CD8-positive, alpha-beta memory T cell (primary cell): ENCODE measurements at regions not wholly inside any gene's neighbourhood (a gene's known extent, or its start where the extent isn't known, plus 50 kb on each side); places are given as distances from the start of the nearest gene placed in this dataset.

Experiments used
- CTCF ChIA-PET: fragments of 350-600 bp; sonication (Branson Sonifier 250); formaldehyde crosslinking; loops from one replicate; lab custom pipeline; 2021; ENCODE audit warnings: antibody characterized with exemption; lab: Charles Lee
- POLR2A ChIA-PET: fragments of 350-600 bp; sonication (Branson Sonifier 250); formaldehyde crosslinking; loops from one replicate; lab custom pipeline; 2021; ENCODE audit warnings: antibody characterized with exemption; lab: Charles Lee
- DNase-seq, 5 donors: peaks; one replicate each; pipeline versions ENCODE4 v3.0.0 to v3.0.0-alpha.2; 2020 to 2022; ENCODE audit warnings: mixed read lengths in 1 of 5
- H3K27ac ChIP-seq: one replicate; pipeline ENCODE4 v1.7.0; 2013; ENCODE audit warnings: low read depth, mild to moderate bottlenecking, low read length, moderate library complexity
- H3K27me3 ChIP-seq: 2 replicates; pipeline ENCODE4 v1.7.0; 2013; ENCODE audit warnings: low read length, mild to moderate bottlenecking; ENCODE audit not compliant: insufficient read depth, poor library complexity, severe bottlenecking
- H3K36me3 ChIP-seq: 2 replicates; pipeline ENCODE4 v1.7.0; 2013; ENCODE audit warnings: mild to moderate bottlenecking, low read length, moderate library complexity; ENCODE audit not compliant: insufficient read depth
- H3K4me1 ChIP-seq: 2 replicates; pipeline ENCODE4 v1.7.0; 2013; ENCODE audit warnings: mild to moderate bottlenecking, low read length, moderate library complexity; ENCODE audit not compliant: insufficient read depth
- H3K4me3 ChIP-seq: 2 replicates; pipeline ENCODE4 v1.7.0; 2013; ENCODE audit warnings: mild to moderate bottlenecking, low read length
- H3K9me3 ChIP-seq: 2 replicates; pipeline ENCODE4 v1.7.0; 2013; ENCODE audit warnings: mild to moderate bottlenecking, low read length
- H3K27ac Mint-ChIP-seq, 8 donors: one replicate each; pipeline ENCODE4 v1.8.0; 2020 to 2021; ENCODE audit warnings: mixed read lengths in 8 of 8, mild to moderate bottlenecking in 6 of 8, inconsistent platforms in 3 of 8, moderate library complexity in 3 of 8
- H3K27me3 Mint-ChIP-seq, 2 donors: one replicate each; pipeline ENCODE4 v1.8.0; 2020 to 2021; ENCODE audit warnings: mixed read lengths in 2 of 2, mild to moderate bottlenecking in 1 of 2, moderate library complexity in 1 of 2
- H3K36me3 Mint-ChIP-seq, 3 donors: one replicate each; pipeline ENCODE4 v1.8.0; 2020 to 2021; ENCODE audit warnings: mixed read lengths in 3 of 3, inconsistent platforms in 1 of 3, mild to moderate bottlenecking in 1 of 3
- H3K4me1 Mint-ChIP-seq, 3 donors: one replicate each; pipeline ENCODE4 v1.8.0; 2020 to 2021; ENCODE audit warnings: mixed read lengths in 3 of 3, inconsistent platforms in 1 of 3, mild to moderate bottlenecking in 1 of 3
- H3K4me3 Mint-ChIP-seq, 7 donors: one replicate each; pipeline ENCODE4 v1.8.0; 2020 to 2021; ENCODE audit warnings: mixed read lengths in 7 of 7, mild to moderate bottlenecking in 6 of 7, moderate library complexity in 4 of 7, inconsistent platforms in 2 of 7
- H3K9me3 Mint-ChIP-seq, 5 donors: one replicate each; pipeline ENCODE4 v1.8.0; 2020 to 2022; ENCODE audit warnings: mixed read lengths in 5 of 5, mild to moderate bottlenecking in 3 of 5, moderate library complexity in 2 of 5, inconsistent platforms in 1 of 5

GRCh38 chr18:2171840-2172625, 399.3 kb downstream of the METTL4 start:
- CTCF ChIA-PET: no interaction called here
- H3K9me3 Mint-ChIP-seq: peaks cover 0 to 2% (median 0%) of the 10 kb centered on the region in 5 donors
- no peak overlapping the region for H3K4me3 Mint-ChIP-seq
- no peaks in the 10 kb centered on the region for H3K36me3 Mint-ChIP-seq
- Histone ChIP-seq H3K4me3 (no peak overlapping the region), H3K9me3 (no peaks in the 10 kb centered on the region), H3K27me3 (no peaks in the 10 kb centered on the region), H3K27ac (no peak overlapping the region), H3K4me1 (no peaks in the 10 kb centered on the region), H3K36me3 (no peaks in the 10 kb centered on the region)
- H3K27me3 Mint-ChIP-seq: no peaks in the 10 kb centered on the region
- POLR2A ChIA-PET: no interaction called here
- H3K27ac Mint-ChIP-seq: no peak overlapping the region
- no peaks in the 10 kb centered on the region for H3K4me1 Mint-ChIP-seq
- no peak for DNase-seq

- no peak overlapping the region for H3K27ac Mint-ChIP-seq
- no peaks in the 10 kb centered on the region for H3K4me1 Mint-ChIP-seq
These were observed 398.4 kb downstream of the METTL4 start for GRCh38 chr18:2172881-2173280.

DNA sequence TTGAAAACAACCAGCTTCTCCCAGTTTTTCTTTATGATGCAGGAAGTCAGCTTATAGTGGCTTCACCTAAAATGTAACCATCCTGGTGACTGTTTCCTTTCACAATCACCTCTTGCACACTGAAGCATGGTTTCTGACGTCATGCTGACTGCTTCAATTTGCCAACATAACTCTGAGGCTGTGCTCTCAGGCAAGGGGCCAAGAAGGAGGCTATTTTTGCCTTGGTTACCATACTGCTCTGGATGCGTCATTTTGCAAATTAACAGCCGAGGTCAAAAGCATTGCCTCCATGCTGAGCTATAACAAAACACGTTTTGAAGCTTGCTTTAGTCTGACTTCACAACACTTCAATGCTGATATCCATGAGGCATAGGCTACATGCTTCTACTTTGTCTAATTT, 397.8 kb downstream of the METTL4 start:
- H3K27me3 Mint-ChIP-seq: no peaks in the 10 kb centered on the region
- H3K4me1 Mint-ChIP-seq: no peaks in the 10 kb centered on the region
- ChIA-PET POLR2A (no interaction called here), CTCF (no interaction called here)
- H3K27ac ChIP-seq: no peak overlapping the region
- H3K9me3 ChIP-seq: no peaks in the 10 kb centered on the region
- H3K4me3 Mint-ChIP-seq: no peak overlapping the region
- peaks cover 0 to 2% (median 0%) of the 10 kb centered on the region in 5 donors for H3K9me3 Mint-ChIP-seq
- H3K27ac Mint-ChIP-seq: no peak overlapping the region
- no peak overlapping the region for H3K4me3 ChIP-seq
- no peaks in the 10 kb centered on the region for H3K36me3 Mint-ChIP-seq
- H3K36me3 ChIP-seq: no peaks in the 10 kb centered on the region
- H3K27me3 ChIP-seq: no peaks in the 10 kb centered on the region
- no peaks in the 10 kb centered on the region for H3K4me1 ChIP-seq
- no peak for DNase-seq

More at GRCh38 chr18:2172881-2173280, 398.4 kb downstream of the METTL4 start:
- Histone ChIP-seq H3K9me3 (no peaks in the 10 kb centered on the region), H3K4me1 (no peaks in the 10 kb centered on the region), H3K27ac (no peak overlapping the region), H3K27me3 (no peaks in the 10 kb centered on the region), H3K36me3 (no peaks in the 10 kb centered on the region), H3K4me3 (no peak overlapping the region)
- ChIA-PET POLR2A (no interaction called here), CTCF (no interaction called here)
- no peak overlapping the region for H3K4me3 Mint-ChIP-seq
- no peaks in the 10 kb centered on the region for H3K36me3 Mint-ChIP-seq
- DNase-seq: no peak
- H3K9me3 Mint-ChIP-seq: peaks cover 0 to 2% (median 0%) of the 10 kb centered on the region in 5 donors
- no peaks in the 10 kb centered on the region for H3K27me3 Mint-ChIP-seq

GRCh38 chr18:2178036-2178435, 393.3 kb downstream of the METTL4 start:
- POLR2A ChIA-PET: no interaction called here
- no peaks in the 10 kb centered on the region for H3K36me3 Mint-ChIP-seq
- no peaks in the 10 kb centered on the region for H3K27me3 ChIP-seq
- peaks cover 1 to 4% of the 10 kb centered on the region in 2 donors for H3K27me3 Mint-ChIP-seq
- H3K4me1 ChIP-seq: no peaks in the 10 kb centered on the region
- H3K9me3 ChIP-seq: no peaks in the 10 kb centered on the region
- no peaks in the 10 kb centered on the region for H3K36me3 ChIP-seq
- no peaks in the 10 kb centered on the region for H3K9me3 Mint-ChIP-seq
- DNase-seq: no peak
- H3K27ac ChIP-seq: no peak overlapping the region
- CTCF ChIA-PET: no interaction called here
- H3K4me3 ChIP-seq: no peak overlapping the region
- no peak overlapping the region for H3K27ac Mint-ChIP-seq
- H3K4me3 Mint-ChIP-seq: no peak overlapping the region
- H3K4me1 Mint-ChIP-seq: no peaks in the 10 kb centered on the region

DNA sequence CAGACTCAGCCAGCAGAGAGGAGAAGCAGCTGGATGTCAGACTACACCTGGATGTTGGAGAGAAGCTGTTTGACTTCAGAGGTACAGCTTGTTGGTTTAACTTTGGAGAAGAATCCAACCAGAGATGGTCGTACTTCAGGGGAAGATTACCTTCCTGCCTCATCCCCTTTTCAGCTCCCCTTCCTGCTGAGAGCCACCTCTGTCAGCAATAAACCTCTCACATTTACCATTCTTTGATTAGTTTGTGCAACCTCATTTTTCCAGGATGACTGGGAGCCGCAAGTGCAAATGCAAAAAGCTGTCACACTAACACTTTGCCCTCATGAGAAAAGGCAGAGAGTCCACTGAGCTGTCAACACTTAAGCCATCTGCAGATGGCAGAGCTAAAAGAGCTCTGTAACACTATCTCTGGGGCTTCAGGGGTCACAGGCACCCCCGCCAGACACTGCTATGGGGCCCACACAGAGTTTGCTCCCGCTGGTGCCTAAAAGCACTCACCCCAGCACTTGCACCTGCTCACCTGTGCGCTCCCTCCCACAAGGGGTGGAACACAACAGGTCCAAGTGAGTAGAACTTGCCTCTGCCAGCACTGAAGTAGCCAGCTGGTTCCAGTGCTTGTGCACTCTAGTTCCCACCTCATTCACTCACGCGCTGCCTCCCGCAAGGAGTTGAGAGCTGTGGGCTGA, 391.7 kb downstream of the METTL4 start:
- no peak overlapping the region for H3K4me3 Mint-ChIP-seq
- no peaks in the 10 kb centered on the region for H3K36me3 ChIP-seq
- no peaks in the 10 kb centered on the region for H3K9me3 ChIP-seq
- no peak overlapping the region for H3K27ac Mint-ChIP-seq
- ChIA-PET CTCF (no interaction called here), POLR2A (no interaction called here)
- no peaks in the 10 kb centered on the region for H3K4me1 ChIP-seq
- no peak overlapping the region for H3K27ac ChIP-seq
- peaks cover 2 to 7% of the 10 kb centered on the region in 2 donors for H3K27me3 Mint-ChIP-seq
- H3K27me3 ChIP-seq: no peaks in the 10 kb centered on the region
- H3K9me3 Mint-ChIP-seq: no peaks in the 10 kb centered on the region
- no peak overlapping the region for H3K4me3 ChIP-seq
- H3K36me3 Mint-ChIP-seq: no peaks in the 10 kb centered on the region
- H3K4me1 Mint-ChIP-seq: no peaks in the 10 kb centered on the region
- DNase-seq: no peak

DNA sequence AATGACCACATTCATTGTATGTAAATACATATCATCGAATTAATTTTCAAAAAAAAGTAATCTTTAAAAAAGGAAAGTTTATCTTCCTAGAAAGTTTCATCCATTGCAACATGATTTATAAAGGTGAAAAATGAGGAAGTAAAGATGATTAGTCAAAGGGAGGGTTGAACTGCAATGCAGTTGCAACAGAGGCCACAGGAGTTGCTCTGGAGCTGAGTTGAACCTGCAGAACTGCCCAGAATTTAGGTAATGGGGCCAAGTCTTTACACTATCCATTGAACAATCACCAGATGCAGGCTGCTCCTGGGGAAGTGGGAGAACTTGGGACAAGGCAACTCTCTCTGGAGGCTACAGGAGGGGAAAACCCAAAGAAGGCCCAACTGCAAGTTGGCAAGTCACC, 390.7 kb downstream of the METTL4 start:
- no peaks in the 10 kb centered on the region for H3K4me1 ChIP-seq
- no peaks in the 10 kb centered on the region for H3K36me3 ChIP-seq
- H3K4me1 Mint-ChIP-seq: no peaks in the 10 kb centered on the region
- no peak overlapping the region for H3K27ac ChIP-seq
- H3K4me3 ChIP-seq: no peak overlapping the region
- no peak overlapping the region for H3K4me3 Mint-ChIP-seq
- H3K9me3 Mint-ChIP-seq: no peaks in the 10 kb centered on the region
- no peak overlapping the region for H3K27ac Mint-ChIP-seq
- ChIA-PET POLR2A (interaction anchor here (0.6 kb wide), 1 partner anchor 1274 kb away, joined by 3 read pairs; no protein-coding TSS in a partner anchor), CTCF (no interaction called here)
- no peaks in the 10 kb centered on the region for H3K9me3 ChIP-seq
- no peak for DNase-seq
- no peaks in the 10 kb centered on the region for H3K27me3 ChIP-seq
- H3K27me3 Mint-ChIP-seq: peaks cover 2 to 7% of the 10 kb centered on the region in 2 donors
- no peaks in the 10 kb centered on the region for H3K36me3 Mint-ChIP-seq

DNA sequence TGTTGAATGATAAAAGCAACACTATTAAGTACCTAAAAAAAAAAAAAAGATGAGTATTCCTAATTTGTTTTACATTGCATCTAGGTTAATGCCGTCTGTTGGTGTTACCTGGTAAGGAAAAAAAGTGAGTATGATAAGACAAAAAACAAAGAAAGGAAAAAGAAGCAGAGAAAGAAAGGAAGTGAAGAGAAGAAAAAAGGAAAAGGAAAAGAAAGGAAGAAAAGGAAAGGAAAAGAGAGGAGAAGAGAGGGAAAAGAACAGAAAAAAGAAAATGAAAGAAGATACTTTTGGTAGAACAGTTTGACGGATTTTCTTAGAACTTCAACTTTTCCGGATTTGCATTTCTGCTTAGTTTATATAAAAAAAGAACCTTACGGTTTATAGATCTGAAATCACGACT, 387.9 kb downstream of the METTL4 start:
- Histone ChIP-seq H3K4me1 (no peaks in the 10 kb centered on the region), H3K27ac (no peak overlapping the region), H3K27me3 (no peaks in the 10 kb centered on the region), H3K4me3 (no peak overlapping the region), H3K9me3 (no peaks in the 10 kb centered on the region), H3K36me3 (no peaks in the 10 kb centered on the region)
- ChIA-PET CTCF (no interaction called here), POLR2A (no interaction called here)
- no peaks in the 10 kb centered on the region for H3K36me3 Mint-ChIP-seq
- H3K27ac Mint-ChIP-seq: no peak overlapping the region
- no peak for DNase-seq
- H3K9me3 Mint-ChIP-seq: no peaks in the 10 kb centered on the region
- no peaks in the 10 kb centered on the region for H3K4me1 Mint-ChIP-seq
- H3K4me3 Mint-ChIP-seq: no peak overlapping the region
- peaks cover 2 to 7% of the 10 kb centered on the region in 2 donors for H3K27me3 Mint-ChIP-seq

DNA sequence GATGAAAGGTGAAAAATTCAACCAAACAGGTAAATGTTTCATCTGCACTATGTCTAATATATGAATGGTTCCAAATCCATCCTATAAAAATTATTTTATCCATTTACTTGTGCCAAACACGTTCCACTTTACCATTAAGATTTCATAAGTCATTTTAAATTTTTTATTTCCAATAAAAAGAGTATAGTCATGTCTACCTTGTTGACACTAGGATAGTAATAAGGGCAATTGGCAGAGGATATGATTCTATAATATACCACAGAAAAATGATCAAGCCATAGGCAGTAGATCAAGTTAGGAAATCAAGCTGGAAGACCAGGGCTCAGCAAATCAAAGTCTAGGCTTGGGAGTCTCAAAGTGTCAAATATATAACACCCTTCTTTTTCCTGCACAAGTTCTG, 384.3 kb downstream of the METTL4 start:
- Histone ChIP-seq H3K9me3 (no peaks in the 10 kb centered on the region), H3K4me3 (no peak overlapping the region), H3K4me1 (no peaks in the 10 kb centered on the region), H3K27me3 (no peaks in the 10 kb centered on the region), H3K36me3 (no peaks in the 10 kb centered on the region), H3K27ac (no peak overlapping the region)
- H3K4me1 Mint-ChIP-seq: no peaks in the 10 kb centered on the region
- CTCF ChIA-PET: no interaction called here
- POLR2A ChIA-PET: no interaction called here
- peaks cover 0 to 1% (median 0%) of the 10 kb centered on the region in 5 donors for H3K9me3 Mint-ChIP-seq
- DNase-seq: no peak
- H3K27me3 Mint-ChIP-seq: peaks cover 3 to 7% of the 10 kb centered on the region in 2 donors
- H3K27ac Mint-ChIP-seq: no peak overlapping the region
- H3K36me3 Mint-ChIP-seq: no peaks in the 10 kb centered on the region
- no peak overlapping the region for H3K4me3 Mint-ChIP-seq
